ENCODE measurements at regions not wholly inside any gene's neighbourhood (a gene's known extent, or its start where the extent isn't known, plus 50 kb on each side); places are given as distances from the start of the nearest gene placed in this dataset.

- TF ChIP-seq CTCF (IDR thresholded peaks at IDR 0.05; ENCODE audit: low read depth, low read length): no peak
- no peak for TF ChIP-seq POLR2A (IDR thresholded peaks at IDR 0.05; ENCODE audit: extremely low read depth, insufficient read length)
Measured at GRCh38 chr9:108077556-108077955, 588.0 kb upstream of the KLF4 start.
